H1 (cell line): ENCODE measurements at regions not wholly inside any gene's neighbourhood (a gene's known extent, or its start where the extent isn't known, plus 50 kb on each side); places are given as distances from the start of the nearest gene placed in this dataset.

Source experiments
- CTCF ChIA-PET: fragments of 300-600 bp; sonication (Branson Sonifier 250); formaldehyde crosslinking; loops from one replicate; lab custom pipeline; 2021; ENCODE audit not compliant: partially characterized antibody; lab: Charles Lee
- POLR2A ChIA-PET: fragments of 300-600 bp; sonication (Branson Sonifier 250); formaldehyde crosslinking; loops from one replicate; lab custom pipeline; 2021; ENCODE audit warnings: inconsistent platforms; ENCODE audit not compliant: partially characterized antibody; lab: Charles Lee
- DNase-seq, 2 experiments: peaks; one replicate each; pipeline versions ENCODE4 v3.0.0 to v3.0.0-alpha.2; 2010 to 2022; ENCODE audit warnings: low spot score in 2 of 2, low read depth in 1 of 2, mixed read lengths in 1 of 2
- FAIRE-seq: peaks from 2 replicates; lab custom pipeline; 2011; peaks lifted over from hg19 to GRCh38; lab: Jason Lieb, UNC
- H2AFZ ChIP-seq: 2 replicates; pipeline ENCODE4 v1.8.1; 2012; ENCODE audit warnings: low read length, inconsistent platforms
- H2AK5ac ChIP-seq: 2 replicates; pipeline ENCODE4 v1.6.1; 2013; ENCODE audit warnings: low read depth, low read length
- H2BK120ac ChIP-seq: replicated peaks from 2 replicates; pipeline ENCODE3; 2013; ENCODE audit warnings: low read depth, low read length, inconsistent platforms
- H2BK12ac ChIP-seq: 2 replicates; pipeline ENCODE4 v1.6.1; 2013; ENCODE audit warnings: low read depth, low read length
- H2BK15ac ChIP-seq: 2 replicates; pipeline ENCODE4 v1.6.1; 2013; ENCODE audit warnings: low read length
- H2BK20ac ChIP-seq: 2 replicates; pipeline ENCODE4 v1.6.1; 2013; ENCODE audit warnings: low read length
- H2BK5ac ChIP-seq: 2 replicates; pipeline ENCODE4 v1.6.1; 2013; ENCODE audit warnings: low read depth, low read length
- H3K14ac ChIP-seq: 2 replicates; pipeline ENCODE4 v1.6.1; 2013; ENCODE audit warnings: inconsistent platforms; ENCODE audit not compliant: insufficient read length
- H3K18ac ChIP-seq: 2 replicates; pipeline ENCODE4 v1.6.1; 2013; ENCODE audit warnings: low read length; ENCODE audit errors: extremely low read depth
- H3K23ac ChIP-seq: 2 replicates; pipeline ENCODE4 v1.6.1; 2013; ENCODE audit warnings: inconsistent platforms; ENCODE audit not compliant: insufficient read length
- H3K23me2 ChIP-seq: 2 replicates; pipeline ENCODE4 v1.6.1; 2013; ENCODE audit warnings: low read depth, low read length
- H3K27ac ChIP-seq: 2 replicates; pipeline ENCODE4 v1.6.1; 2011; ENCODE audit warnings: low read depth, low read length, inconsistent platforms
- H3K27me3 ChIP-seq, 4 experiments: replicated peaks in 1 of 4; 1 replicate in 1 of 4; 2 replicates in 3 of 4; pipeline versions ENCODE4 v1.6.1 to v1.8.1; 2011 to 2013; ENCODE audit warnings: low read length in 3 of 4, mild to moderate bottlenecking in 3 of 4, inconsistent platforms in 2 of 4, mixed read lengths in 2 of 4, moderate library complexity in 1 of 4; ENCODE audit not compliant: control insufficient read depth in 3 of 4, insufficient read depth in 3 of 4; ENCODE audit errors: extremely low read depth in 1 of 4
- H3K36me3 ChIP-seq, 4 experiments: 2 replicates each; pipeline versions ENCODE4 v1.6.1 to v1.8.1; 2011 to 2013; ENCODE audit warnings: mild to moderate bottlenecking in 4 of 4, low read length in 3 of 4, moderate library complexity in 2 of 4, control low read depth in 1 of 4, inconsistent platforms in 1 of 4; ENCODE audit not compliant: insufficient read depth in 4 of 4, control insufficient read depth in 2 of 4
- H3K4ac ChIP-seq: replicated peaks from 2 replicates; pipeline ENCODE3; 2013; ENCODE audit warnings: low read length, low read depth, mixed read lengths, inconsistent platforms; ENCODE audit not compliant: insufficient read length
- H3K4me1 ChIP-seq, 4 experiments: replicated peaks in 1 of 4; 1 replicate in 1 of 4; 2 replicates in 3 of 4; pipeline versions ENCODE4 v1.6.1 to v1.8.1; 2011 to 2013; ENCODE audit warnings: low read length in 3 of 4, inconsistent platforms in 2 of 4, mixed read lengths in 1 of 4; ENCODE audit not compliant: insufficient read depth in 4 of 4, control insufficient read depth in 3 of 4
- H3K4me2 ChIP-seq, 2 experiments: 2 replicates each; pipeline versions ENCODE4 v1.6.1 to v1.8.1; 2011 to 2013; ENCODE audit warnings: low read depth in 2 of 2, low read length in 2 of 2, control low read depth in 1 of 2, inconsistent platforms in 1 of 2, mild to moderate bottlenecking in 1 of 2; ENCODE audit not compliant: insufficient read depth in 1 of 2
- H3K4me3 ChIP-seq, 4 experiments: fragments of 200-600, 300-600 bp in 1 of 4; sonication (generic), shearing (Covaris generic), sonication (Bioruptor Twin) in 1 of 4; 2 replicates each; pipeline versions ENCODE4 v1.5.1 to v1.8.1; 2011 to 2016; ENCODE audit warnings: low read length in 4 of 4, low read depth in 3 of 4, control low read depth in 2 of 4, inconsistent platforms in 2 of 4, mild to moderate bottlenecking in 2 of 4, mixed read lengths in 1 of 4, moderate library complexity in 1 of 4; ENCODE audit not compliant: insufficient read depth in 2 of 4; ENCODE audit errors: extremely low read depth in 1 of 4
- H3K56ac ChIP-seq: replicated peaks from 2 replicates; pipeline ENCODE3; 2013; ENCODE audit warnings: low read depth, mild to moderate bottlenecking, mixed read lengths, low read length, inconsistent platforms; ENCODE audit not compliant: insufficient read length
- H3K79me1 ChIP-seq: 2 replicates; pipeline ENCODE4 v1.6.1; 2013; ENCODE audit warnings: low read depth, low read length, control low read depth
- H3K79me2 ChIP-seq, 2 experiments: 2 replicates each; pipeline versions ENCODE4 v1.6.1 to v1.8.1; 2012 to 2013; ENCODE audit warnings: low read length in 2 of 2, mild to moderate bottlenecking in 2 of 2, inconsistent platforms in 1 of 2; ENCODE audit not compliant: insufficient read depth in 2 of 2, control insufficient read depth in 1 of 2
- H3K9ac ChIP-seq, 4 experiments: replicated peaks in 1 of 4; 1 replicate in 1 of 4; 2 replicates in 3 of 4; pipeline versions ENCODE4 v1.6.1 to v1.8.1; 2011 to 2013; ENCODE audit warnings: low read depth in 3 of 4, low read length in 3 of 4, control low read depth in 2 of 4, mild to moderate bottlenecking in 2 of 4, moderate library complexity in 2 of 4, inconsistent platforms in 1 of 4; ENCODE audit errors: extremely low read depth in 1 of 4
- H3K9me3 ChIP-seq, 2 experiments: 2 replicates each; pipeline versions ENCODE4 v1.6.1 to v1.8.1; 2012 to 2013; ENCODE audit warnings: mild to moderate bottlenecking in 2 of 2, moderate library complexity in 2 of 2, control low read depth in 1 of 2, inconsistent platforms in 1 of 2, low read depth in 1 of 2, low read length in 1 of 2, mixed read lengths in 1 of 2; ENCODE audit not compliant: insufficient read depth in 2 of 2
- H4K20me1 ChIP-seq, 2 experiments: replicated peaks in 1 of 2; 2 replicates each; pipeline versions ENCODE3 to v1.8.1; 2011 to 2013; ENCODE audit warnings: inconsistent platforms in 2 of 2, low read length in 2 of 2, mild to moderate bottlenecking in 1 of 2; ENCODE audit not compliant: insufficient read depth in 2 of 2, control insufficient read depth in 1 of 2
- H4K5ac ChIP-seq: 2 replicates; pipeline ENCODE4 v1.6.1; 2013; ENCODE audit warnings: low read length, low read depth, mixed read lengths, inconsistent platforms; ENCODE audit not compliant: insufficient read length
- H4K8ac ChIP-seq: 2 replicates; pipeline ENCODE4 v1.8.0; 2013; ENCODE audit warnings: mild to moderate bottlenecking, moderate library complexity, low read length, inconsistent platforms; ENCODE audit not compliant: insufficient read depth; ENCODE audit errors: extremely low read depth
- H4K91ac ChIP-seq: replicated peaks from 2 replicates; pipeline ENCODE3; 2013; ENCODE audit warnings: low read length, mixed read lengths, inconsistent platforms; ENCODE audit not compliant: insufficient read length
- CTBP2 ChIP-seq: IDR thresholded peaks from 2 replicates; pipeline ENCODE4 v1.7.0; 2011; ENCODE audit warnings: borderline replicate concordance, mild to moderate bottlenecking, moderate library complexity, mixed read lengths, low read length; ENCODE audit not compliant: insufficient read depth, insufficient read length
- GABPA ChIP-seq: IDR thresholded peaks from 2 replicates; pipeline ENCODE4 v1.6.1; 2011; ENCODE audit warnings: mild to moderate bottlenecking, low read length, moderate library complexity, borderline replicate concordance; ENCODE audit not compliant: insufficient read depth
- GTF2F1 ChIP-seq: IDR thresholded peaks from 2 replicates; pipeline ENCODE4 v1.6.1; 2012; ENCODE audit warnings: low read depth, low read length, improper control_type of control experiment, borderline replicate concordance
- JUN ChIP-seq: IDR thresholded peaks from 2 replicates; pipeline ENCODE4 v1.6.1; 2011; ENCODE audit warnings: low read depth, mild to moderate bottlenecking, improper control_type of control experiment, low read length
- JUND ChIP-seq: IDR thresholded peaks from 2 replicates; pipeline ENCODE4 v1.6.1; 2011; ENCODE audit warnings: mild to moderate bottlenecking, improper control_type of control experiment, low read length
- PHF8 ChIP-seq: fragments of 200-600 bp; sonication (generic); conservative IDR thresholded peaks from 2 replicates; pipeline ENCODE4 v1.7.1; 2012; ENCODE audit warnings: low read depth, mild to moderate bottlenecking, inconsistent platforms, low read length, moderate library complexity
- POU5F1 ChIP-seq: IDR thresholded peaks from 2 replicates; pipeline ENCODE4 v1.6.1; 2011; ENCODE audit warnings: low read depth, mild to moderate bottlenecking, low read length, moderate library complexity
- RAD21 ChIP-seq, 2 experiments: IDR thresholded peaks in 1 of 2; conservative IDR thresholded peaks in 1 of 2; 2 replicates each; pipeline ENCODE4 v1.6.1; 2011; ENCODE audit warnings: low read depth in 2 of 2, low read length in 2 of 2, improper control_type of control experiment in 1 of 2, inconsistent platforms in 1 of 2, mild to moderate bottlenecking in 1 of 2, moderate library complexity in 1 of 2
- SIN3A ChIP-seq, 2 experiments: IDR thresholded peaks in 1 of 2; conservative IDR thresholded peaks in 1 of 2; 2 replicates each; pipeline ENCODE4 v1.6.1; 2011 to 2012; ENCODE audit warnings: low read length in 2 of 2, improper control_type of control experiment in 1 of 2, low read depth in 1 of 2, mild to moderate bottlenecking in 1 of 2
- SP1 ChIP-seq: IDR thresholded peaks from 2 replicates; pipeline ENCODE4 v1.6.1; 2011; ENCODE audit warnings: low read depth, low read length
- WGBS, 2 experiments: shearing (Covaris generic) in 1 of 2; methylation state at CpG; one replicate each; pipeline versions ENCODE4 v1.1.6 to v1.1.7; 2013 to 2015; ENCODE audit warnings: low lambda C conversion rate in 2 of 2, mixed read lengths in 2 of 2, inconsistent platforms in 1 of 2, low coverage in 1 of 2, missing lambda C conversion rate in 1 of 2; ENCODE audit not compliant: insufficient replicate concordance in 2 of 2, insufficient coverage in 1 of 2, insufficient read length in 1 of 2; ENCODE audit errors: extremely low coverage in 1 of 2, missing lambda C conversion rate in 1 of 2; 5-methylcytosine and 5-hydroxymethylcytosine counted together
- TF ChIP-seq, protein P1 (sequence below): IDR thresholded peaks from 2 replicates; pipeline ENCODE4 v1.6.1; 2012; ENCODE audit warnings: low read length, inconsistent platforms

DNA sequence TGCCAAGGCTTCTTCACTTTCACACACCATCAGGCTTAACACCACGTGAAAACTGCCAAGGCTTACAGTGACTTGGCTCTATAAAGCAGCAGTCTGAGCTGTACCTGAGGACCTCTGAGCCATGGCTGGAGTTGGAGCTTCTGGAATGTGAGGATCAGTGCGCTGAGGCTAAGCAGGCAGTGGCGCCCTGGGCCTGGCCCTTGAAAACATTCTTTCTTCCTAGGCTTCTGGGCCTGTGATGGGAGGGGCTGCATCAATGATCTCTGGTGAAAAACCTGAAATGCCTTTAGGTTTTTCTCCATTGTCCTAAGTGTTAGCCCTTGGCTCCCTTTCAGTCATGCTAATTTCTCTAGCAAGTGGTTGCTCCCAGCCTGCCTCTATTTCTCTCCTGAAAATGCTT, 192.5 kb upstream of the PCDH20 start:
- H2AFZ ChIP-seq, result peak overlapping the region; percentile 90; the same call in 1 of the 2 replicates
- WGBS, 2 experiments, result 69% methylated on average over 3 of the region's 3 CpGs; no CpG with 5 or more reads in 1 of the 2 experiments
- TF ChIP-seq JUND, result no peak
- TF ChIP-seq CTBP2, result no peak
- TF ChIP-seq POU5F1, result no peak
- no peak for TF ChIP-seq SIN3A (conservative IDR thresholded peaks at IDR 0.05 in 1 of 2, IDR thresholded peaks at IDR 0.05 in 1 of 2; ENCODE audit: low read depth in 1 of 2, low read length in 2 of 2)
- 0 out of 2 replicates have a peak, but pooled peaks have one; percentile 27 for TF ChIP-seq SP1
- no peak for TF ChIP-seq RAD21 (IDR thresholded peaks at IDR 0.05 in 1 of 2, conservative IDR thresholded peaks at IDR 0.05 in 1 of 2; ENCODE audit: low read depth in 2 of 2, low read length in 2 of 2)
- TF ChIP-seq, protein P1, sequence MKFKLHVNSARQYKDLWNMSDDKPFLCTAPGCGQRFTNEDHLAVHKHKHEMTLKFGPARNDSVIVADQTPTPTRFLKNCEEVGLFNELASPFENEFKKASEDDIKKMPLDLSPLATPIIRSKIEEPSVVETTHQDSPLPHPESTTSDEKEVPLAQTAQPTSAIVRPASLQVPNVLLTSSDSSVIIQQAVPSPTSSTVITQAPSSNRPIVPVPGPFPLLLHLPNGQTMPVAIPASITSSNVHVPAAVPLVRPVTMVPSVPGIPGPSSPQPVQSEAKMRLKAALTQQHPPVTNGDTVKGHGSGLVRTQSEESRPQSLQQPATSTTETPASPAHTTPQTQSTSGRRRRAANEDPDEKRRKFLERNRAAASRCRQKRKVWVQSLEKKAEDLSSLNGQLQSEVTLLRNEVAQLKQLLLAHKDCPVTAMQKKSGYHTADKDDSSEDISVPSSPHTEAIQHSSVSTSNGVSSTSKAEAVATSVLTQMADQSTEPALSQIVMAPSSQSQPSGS, result no peak
- TF ChIP-seq GABPA, result no peak
- no peak for TF ChIP-seq PHF8
- no peak for TF ChIP-seq JUN
- TF ChIP-seq GTF2F1, result no peak

More for the DNA sequence above, 192.5 kb upstream of the PCDH20 start:
- H2AK5ac ChIP-seq, result no peak overlapping the region
- H4K91ac ChIP-seq, result no peak overlapping the region
- H3K56ac ChIP-seq, result no peak overlapping the region
- H3K79me2 ChIP-seq, result no peaks in the 10 kb centered on the region
- H2BK15ac ChIP-seq, result 0 out of 2 replicates have a peak overlapping the region, but pooled peaks have one; percentile 76
- no peaks in the 10 kb centered on the region for H3K27me3 ChIP-seq
- H3K27ac ChIP-seq, result no peak overlapping the region; the same call in 1 of the 2 replicates
- H4K20me1 ChIP-seq, result no peaks in the 10 kb centered on the region
- no peaks in the 10 kb centered on the region for H3K79me1 ChIP-seq
- peak overlapping the region in 1 of 2 experiments; percentile 41; a peak in 1 of 4 replicates for H3K4me2 ChIP-seq
- H3K14ac ChIP-seq, result no peak overlapping the region
- no peak overlapping the region for H3K9ac ChIP-seq
- peak overlapping the region; percentile 84 for H4K5ac ChIP-seq
- peaks cover 0 to 4% (median 0%) of the 10 kb centered on the region in 4 experiments; a peak in 1 of 8 replicates for H3K36me3 ChIP-seq
- 0 out of 4 replicates have a peak, but pooled peaks cover 0 to 7% of the 10 kb centered on the region in 2 experiments for H3K9me3 ChIP-seq
- no peak overlapping the region for H3K4ac ChIP-seq
- CTCF ChIA-PET, result no interaction called here
- peak overlapping the region; percentile 78; the same call in 1 of the 2 replicates for H2BK5ac ChIP-seq
- 0 out of 8 replicates have a peak overlapping the region, but pooled peaks of 1 of the 4 experiments have one; percentile 7 for H3K4me3 ChIP-seq
- peaks cover 0 to 5% (median 3%) of the 10 kb centered on the region in 4 experiments; a peak in 3 of 7 replicates for H3K4me1 ChIP-seq
- no peak overlapping the region for H2BK12ac ChIP-seq
- H3K23me2 ChIP-seq, result no peaks in the 10 kb centered on the region
- H2BK20ac ChIP-seq, result no peak overlapping the region
- H4K8ac ChIP-seq, result no peak overlapping the region
- H2BK120ac ChIP-seq, result no peak overlapping the region
- POLR2A ChIA-PET, result no interaction called here
- H3K23ac ChIP-seq, result no peak overlapping the region
- DNase-seq, result peak; percentile 15 to 55
- peak; percentile 58 for FAIRE-seq
- H3K18ac ChIP-seq, result peak overlapping the region; percentile 89
